Breast epithelium (tissue), 4 donors: ENCODE measurements at regions not wholly inside any gene's neighbourhood (a gene's known extent, or its start where the extent isn't known, plus 50 kb on each side); places are given as distances from the start of the nearest gene placed in this dataset.
"Not testable (repeated sequence)": the region's sequence is repeated elsewhere in the genome, so short reads cannot be mapped to it uniquely, and the experiment has no call there.

Experiments
- DNase-seq, 2 donors: peaks; one replicate each; pipeline ENCODE4 v3.0.0-alpha.2; 2019; ENCODE audit warnings: low spot score in 2 of 2
- H3K27ac ChIP-seq, 2 donors: fragments of 200-600 bp; sonication (generic) in 1 of 2; one replicate each; pipeline ENCODE4 v1.5.1; 2016 to 2019; ENCODE audit warnings: mild to moderate bottlenecking in 1 of 2
- H3K27me3 ChIP-seq, 2 donors: fragments of 200-600 bp; sonication (generic) in 1 of 2; one replicate each; pipeline versions ENCODE4 v1.5.1 to v1.6.0; 2017 to 2019; ENCODE audit warnings: control low read depth in 1 of 2, mild to moderate bottlenecking in 1 of 2
- H3K36me3 ChIP-seq: fragments of 200-600 bp; one replicate; pipeline ENCODE4 v1.5.1; 2019
- H3K4me1 ChIP-seq, 2 donors: fragments of 200-600 bp; sonication (generic); one replicate each; pipeline ENCODE4 v1.5.1; 2016 to 2019; ENCODE audit warnings: control low read depth in 1 of 2
- H3K4me3 ChIP-seq, 3 donors: fragments of 200-600 bp; sonication (generic); 1 replicate in 2 of 3; 2 replicates in 1 of 3; pipeline ENCODE4 v1.5.1; 2016 to 2019; ENCODE audit warnings: mild to moderate bottlenecking in 3 of 3, moderate library complexity in 2 of 3
- H3K9me3 ChIP-seq, 2 donors: fragments of 200-600 bp; sonication (generic) in 1 of 2; one replicate each; pipeline ENCODE4 v1.5.1; 2016 to 2019; ENCODE audit warnings: control low read depth in 1 of 2
- CTCF ChIP-seq, 3 donors: fragments of 450-650 bp; IDR thresholded peaks; one replicate each; pipeline ENCODE4 v1.5.1; 2016 to 2017; ENCODE audit warnings: antibody characterized with exemption in 3 of 3, mild to moderate bottlenecking in 3 of 3, moderate library complexity in 3 of 3
- POLR2A ChIP-seq: fragments of 450-650 bp; IDR thresholded peaks from one replicate; pipeline ENCODE4 v1.6.1; 2016; ENCODE audit warnings: antibody characterized with exemption, mild to moderate bottlenecking, moderate library complexity
- POLR2AphosphoS5 ChIP-seq, 3 donors: sonication (generic); formaldehyde crosslinking; IDR thresholded peaks; one replicate each; pipeline ENCODE4 v1.6.1; 2017; ENCODE audit warnings: antibody characterized with exemption in 3 of 3
- intact Hi-C: fragments of 100-400 bp; cut with DNase I; formaldehyde crosslinking; loops from one replicate; pipeline ENCODE4 v1.15.1; 2023; ENCODE audit warnings: low total_unique reads

DNA sequence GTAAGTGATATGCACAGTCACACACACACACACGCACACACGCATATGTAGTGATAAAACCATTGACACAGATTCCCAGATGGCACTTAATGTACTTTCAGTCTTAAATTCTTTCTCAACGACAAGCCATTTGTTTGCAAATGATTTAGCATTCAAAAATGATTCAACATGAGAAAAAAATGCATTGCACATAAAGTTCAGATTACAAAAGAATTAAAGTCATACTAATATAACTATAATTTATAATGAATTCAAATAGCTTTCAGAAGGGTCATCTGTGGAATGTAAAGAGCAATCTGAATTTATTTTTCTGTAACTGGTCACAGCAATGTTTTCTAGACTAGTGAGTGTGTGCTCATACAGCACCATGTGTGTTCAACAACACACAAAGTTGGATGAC lies 521.6 kb upstream of the ZNF337 start:
- Histone ChIP-seq H3K27me3 (no peaks in the 10 kb centered on the region), H3K9me3 (no peaks in the 10 kb centered on the region), H3K36me3 (no peaks in the 10 kb centered on the region), H3K4me1 (no peaks in the 10 kb centered on the region), H3K27ac (no peak overlapping the region), H3K4me3 (no peak overlapping the region)
- DNase-seq: no peak
- no peak for TF ChIP-seq POLR2AphosphoS5 (IDR thresholded peaks at IDR 0.05)
- no peak for TF ChIP-seq POLR2A
- no peak for TF ChIP-seq CTCF (IDR thresholded peaks at IDR 0.05)
- intact Hi-C loops: no loop called here

DNA sequence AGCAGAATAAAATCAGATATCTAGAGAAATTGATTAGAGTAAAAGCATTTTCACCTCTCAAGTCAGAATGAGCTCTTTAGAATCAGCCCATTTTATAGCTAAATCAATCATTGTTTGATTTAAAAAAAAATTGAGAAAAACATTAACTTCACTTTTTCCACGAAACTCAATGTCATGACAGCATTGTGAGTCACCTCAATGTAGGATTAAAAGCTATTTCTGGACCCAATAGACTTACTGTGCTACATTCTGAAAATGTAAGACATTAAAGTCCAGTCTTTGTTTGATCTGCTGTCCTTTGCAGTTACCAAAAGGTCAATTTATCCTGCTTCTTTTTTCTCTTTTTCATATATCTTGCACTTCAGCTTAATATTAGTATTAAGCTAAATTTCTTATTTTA lies 519.4 kb upstream of the ZNF337 start:
- no peak for TF ChIP-seq CTCF (IDR thresholded peaks at IDR 0.05)
- Histone ChIP-seq H3K27ac (no peak overlapping the region), H3K27me3 (no peaks in the 10 kb centered on the region), H3K4me3 (no peak overlapping the region), H3K36me3 (no peaks in the 10 kb centered on the region), H3K9me3 (no peaks in the 10 kb centered on the region), H3K4me1 (no peaks in the 10 kb centered on the region)
- DNase-seq: no peak
- intact Hi-C loops: no loop called here

GRCh38 chr20:26214991-26215390 lies 518.3 kb upstream of the ZNF337 start:
- Histone ChIP-seq H3K27me3 (no peaks in the 10 kb centered on the region), H3K36me3 (no peaks in the 10 kb centered on the region), H3K4me3 (no peak overlapping the region), H3K27ac (no peak overlapping the region), H3K4me1 (no peaks in the 10 kb centered on the region), H3K9me3 (no peaks in the 10 kb centered on the region)
- TF ChIP-seq POLR2AphosphoS5 (IDR thresholded peaks at IDR 0.05) (no peak), CTCF (IDR thresholded peaks at IDR 0.05) (no peak), POLR2A (no peak)
- intact Hi-C loops: no loop called here
- DNase-seq: no peak

GRCh38 chr20:26209171-26209941 lies 512.7 kb upstream of the ZNF337 start:
- Histone ChIP-seq H3K27me3 (peaks cover 5 to 33% of the 10 kb centered on the region in 2 donors), H3K4me3 (peak overlapping the region in 2 of 3 donors; percentile 35 to 62), H3K36me3 (no peaks in the 10 kb centered on the region), H3K9me3 (no peaks in the 10 kb centered on the region), H3K27ac (no peak overlapping the region), H3K4me1 (no peaks in the 10 kb centered on the region)
- no peak for DNase-seq
- intact Hi-C loops: no loop called here
- TF ChIP-seq POLR2A (no peak), POLR2AphosphoS5 (IDR thresholded peaks at IDR 0.05) (no peak), CTCF (IDR thresholded peaks at IDR 0.05) (no peak)

DNA sequence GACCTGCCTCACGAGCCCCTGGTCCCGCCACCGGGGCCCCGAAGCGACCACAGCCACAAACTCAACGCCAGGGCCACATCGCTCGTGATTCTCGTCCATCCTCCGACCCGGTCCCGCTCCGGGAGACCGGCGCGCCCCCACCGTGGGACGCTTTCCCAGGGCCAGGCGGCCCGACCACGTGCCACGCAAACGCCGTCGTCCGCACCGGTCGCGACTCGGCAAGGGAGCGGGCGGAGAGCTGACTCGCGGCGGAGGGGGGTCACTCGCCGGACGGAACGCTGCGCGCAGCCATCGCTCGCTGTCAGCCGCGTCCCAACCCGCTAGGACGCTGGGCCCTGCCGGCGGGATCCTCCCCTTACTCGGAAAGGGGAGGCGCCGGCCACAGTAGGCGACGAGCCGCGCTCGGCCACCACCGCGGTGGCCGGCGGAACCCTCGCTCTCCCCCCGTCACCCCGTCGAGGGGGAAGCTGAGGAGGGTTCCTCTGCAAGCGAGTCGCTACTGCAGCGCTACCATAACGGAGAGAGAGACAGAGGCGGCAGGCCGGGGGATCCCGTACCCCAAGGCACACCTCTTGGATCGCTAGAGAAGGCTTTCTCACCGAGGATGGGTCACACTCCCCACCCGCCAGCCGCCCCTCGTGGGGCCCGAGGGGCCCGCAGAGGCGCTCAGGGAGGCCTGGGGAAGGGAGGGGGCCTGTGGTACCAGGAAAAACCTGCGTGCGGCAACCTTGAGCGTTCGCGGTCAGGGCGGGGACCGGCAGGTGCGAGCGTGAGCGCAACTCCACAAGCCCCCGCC lies 511.8 kb upstream of the ZNF337 start:
- intact Hi-C loops: no loop called here
- Histone ChIP-seq H3K4me1 (no peaks in the 10 kb centered on the region), H3K27me3 (peaks cover 5 to 33% of the 10 kb centered on the region in 2 donors), H3K4me3 (peak overlapping the region; percentile 5 to 62 (median 35)), H3K27ac (no peak overlapping the region), H3K9me3 (no peaks in the 10 kb centered on the region), H3K36me3 (no peaks in the 10 kb centered on the region)
- TF ChIP-seq POLR2AphosphoS5 (IDR thresholded peaks at IDR 0.05) (no peak), CTCF (IDR thresholded peaks at IDR 0.05) (no peak), POLR2A (no peak)
- DNase-seq: peak in 1 of 2 donors; percentile 48

GRCh38 chr20:26207967-26208295 lies 511.3 kb upstream of the ZNF337 start:
- H3K27ac ChIP-seq, intact Hi-C loops: not testable (repeated sequence)
- H3K27me3 ChIP-seq: peaks cover 5 to 33% of the 10 kb centered on the region in 2 donors

More at GRCh38 chr20:26207967-26208295, 511.3 kb upstream of the ZNF337 start:
- not testable (repeated sequence) for H3K9me3 ChIP-seq, DNase-seq, H3K36me3 ChIP-seq, H3K4me1 ChIP-seq
- H3K4me3 ChIP-seq: peak overlapping the region in 2 of 3 donors; percentile 35 to 62
